H1 (cell line): ENCODE measurements at regions not wholly inside any gene's neighbourhood (a gene's known extent, or its start where the extent isn't known, plus 50 kb on each side); places are given as distances from the start of the nearest gene placed in this dataset.
"Not testable (repeated sequence)": the region's sequence is repeated elsewhere in the genome, so short reads cannot be mapped to it uniquely, and the experiment has no call there.

Experiments
- CTCF ChIA-PET: fragments of 300-600 bp; sonication (Branson Sonifier 250); formaldehyde crosslinking; loops from one replicate; lab custom pipeline; 2021; ENCODE audit not compliant: partially characterized antibody; lab: Charles Lee
- POLR2A ChIA-PET: fragments of 300-600 bp; sonication (Branson Sonifier 250); formaldehyde crosslinking; loops from one replicate; lab custom pipeline; 2021; ENCODE audit warnings: inconsistent platforms; ENCODE audit not compliant: partially characterized antibody; lab: Charles Lee
- DNase-seq, 2 experiments: peaks; one replicate each; pipeline versions ENCODE4 v3.0.0 to v3.0.0-alpha.2; 2010 to 2022; ENCODE audit warnings: low spot score in 2 of 2, low read depth in 1 of 2, mixed read lengths in 1 of 2
- FAIRE-seq: peaks from 2 replicates; lab custom pipeline; 2011; peaks lifted over from hg19 to GRCh38; lab: Jason Lieb, UNC
- H2AFZ ChIP-seq: 2 replicates; pipeline ENCODE4 v1.8.1; 2012; ENCODE audit warnings: low read length, inconsistent platforms
- H2AK5ac ChIP-seq: 2 replicates; pipeline ENCODE4 v1.6.1; 2013; ENCODE audit warnings: low read depth, low read length
- H2BK120ac ChIP-seq: replicated peaks from 2 replicates; pipeline ENCODE3; 2013; ENCODE audit warnings: low read depth, low read length, inconsistent platforms
- H2BK12ac ChIP-seq: 2 replicates; pipeline ENCODE4 v1.6.1; 2013; ENCODE audit warnings: low read depth, low read length
- H2BK15ac ChIP-seq: 2 replicates; pipeline ENCODE4 v1.6.1; 2013; ENCODE audit warnings: low read length
- H2BK20ac ChIP-seq: 2 replicates; pipeline ENCODE4 v1.6.1; 2013; ENCODE audit warnings: low read length
- H2BK5ac ChIP-seq: 2 replicates; pipeline ENCODE4 v1.6.1; 2013; ENCODE audit warnings: low read depth, low read length
- H3K14ac ChIP-seq: 2 replicates; pipeline ENCODE4 v1.6.1; 2013; ENCODE audit warnings: inconsistent platforms; ENCODE audit not compliant: insufficient read length
- H3K18ac ChIP-seq: 2 replicates; pipeline ENCODE4 v1.6.1; 2013; ENCODE audit warnings: low read length; ENCODE audit errors: extremely low read depth
- H3K23ac ChIP-seq: 2 replicates; pipeline ENCODE4 v1.6.1; 2013; ENCODE audit warnings: inconsistent platforms; ENCODE audit not compliant: insufficient read length
- H3K23me2 ChIP-seq: 2 replicates; pipeline ENCODE4 v1.6.1; 2013; ENCODE audit warnings: low read depth, low read length
- H3K27ac ChIP-seq: 2 replicates; pipeline ENCODE4 v1.6.1; 2011; ENCODE audit warnings: low read depth, low read length, inconsistent platforms
- H3K27me3 ChIP-seq, 4 experiments: replicated peaks in 1 of 4; 1 replicate in 1 of 4; 2 replicates in 3 of 4; pipeline versions ENCODE4 v1.6.1 to v1.8.1; 2011 to 2013; ENCODE audit warnings: low read length in 3 of 4, mild to moderate bottlenecking in 3 of 4, inconsistent platforms in 2 of 4, mixed read lengths in 2 of 4, moderate library complexity in 1 of 4; ENCODE audit not compliant: control insufficient read depth in 3 of 4, insufficient read depth in 3 of 4; ENCODE audit errors: extremely low read depth in 1 of 4
- H3K36me3 ChIP-seq, 4 experiments: 2 replicates each; pipeline versions ENCODE4 v1.6.1 to v1.8.1; 2011 to 2013; ENCODE audit warnings: mild to moderate bottlenecking in 4 of 4, low read length in 3 of 4, moderate library complexity in 2 of 4, control low read depth in 1 of 4, inconsistent platforms in 1 of 4; ENCODE audit not compliant: insufficient read depth in 4 of 4, control insufficient read depth in 2 of 4
- H3K4ac ChIP-seq: replicated peaks from 2 replicates; pipeline ENCODE3; 2013; ENCODE audit warnings: low read length, low read depth, mixed read lengths, inconsistent platforms; ENCODE audit not compliant: insufficient read length
- H3K4me1 ChIP-seq, 4 experiments: replicated peaks in 1 of 4; 1 replicate in 1 of 4; 2 replicates in 3 of 4; pipeline versions ENCODE4 v1.6.1 to v1.8.1; 2011 to 2013; ENCODE audit warnings: low read length in 3 of 4, inconsistent platforms in 2 of 4, mixed read lengths in 1 of 4; ENCODE audit not compliant: insufficient read depth in 4 of 4, control insufficient read depth in 3 of 4
- H3K4me2 ChIP-seq, 2 experiments: 2 replicates each; pipeline versions ENCODE4 v1.6.1 to v1.8.1; 2011 to 2013; ENCODE audit warnings: low read depth in 2 of 2, low read length in 2 of 2, control low read depth in 1 of 2, inconsistent platforms in 1 of 2, mild to moderate bottlenecking in 1 of 2; ENCODE audit not compliant: insufficient read depth in 1 of 2
- H3K4me3 ChIP-seq, 4 experiments: fragments of 200-600, 300-600 bp in 1 of 4; sonication (generic), shearing (Covaris generic), sonication (Bioruptor Twin) in 1 of 4; 2 replicates each; pipeline versions ENCODE4 v1.5.1 to v1.8.1; 2011 to 2016; ENCODE audit warnings: low read length in 4 of 4, low read depth in 3 of 4, control low read depth in 2 of 4, inconsistent platforms in 2 of 4, mild to moderate bottlenecking in 2 of 4, mixed read lengths in 1 of 4, moderate library complexity in 1 of 4; ENCODE audit not compliant: insufficient read depth in 2 of 4; ENCODE audit errors: extremely low read depth in 1 of 4
- H3K56ac ChIP-seq: replicated peaks from 2 replicates; pipeline ENCODE3; 2013; ENCODE audit warnings: low read depth, mild to moderate bottlenecking, mixed read lengths, low read length, inconsistent platforms; ENCODE audit not compliant: insufficient read length
- H3K79me1 ChIP-seq: 2 replicates; pipeline ENCODE4 v1.6.1; 2013; ENCODE audit warnings: low read depth, low read length, control low read depth
- H3K79me2 ChIP-seq, 2 experiments: 2 replicates each; pipeline versions ENCODE4 v1.6.1 to v1.8.1; 2012 to 2013; ENCODE audit warnings: low read length in 2 of 2, mild to moderate bottlenecking in 2 of 2, inconsistent platforms in 1 of 2; ENCODE audit not compliant: insufficient read depth in 2 of 2, control insufficient read depth in 1 of 2
- H3K9ac ChIP-seq, 4 experiments: replicated peaks in 1 of 4; 1 replicate in 1 of 4; 2 replicates in 3 of 4; pipeline versions ENCODE4 v1.6.1 to v1.8.1; 2011 to 2013; ENCODE audit warnings: low read depth in 3 of 4, low read length in 3 of 4, control low read depth in 2 of 4, mild to moderate bottlenecking in 2 of 4, moderate library complexity in 2 of 4, inconsistent platforms in 1 of 4; ENCODE audit errors: extremely low read depth in 1 of 4
- H3K9me3 ChIP-seq, 2 experiments: 2 replicates each; pipeline versions ENCODE4 v1.6.1 to v1.8.1; 2012 to 2013; ENCODE audit warnings: mild to moderate bottlenecking in 2 of 2, moderate library complexity in 2 of 2, control low read depth in 1 of 2, inconsistent platforms in 1 of 2, low read depth in 1 of 2, low read length in 1 of 2, mixed read lengths in 1 of 2; ENCODE audit not compliant: insufficient read depth in 2 of 2
- H4K20me1 ChIP-seq, 2 experiments: replicated peaks in 1 of 2; 2 replicates each; pipeline versions ENCODE3 to v1.8.1; 2011 to 2013; ENCODE audit warnings: inconsistent platforms in 2 of 2, low read length in 2 of 2, mild to moderate bottlenecking in 1 of 2; ENCODE audit not compliant: insufficient read depth in 2 of 2, control insufficient read depth in 1 of 2
- H4K5ac ChIP-seq: 2 replicates; pipeline ENCODE4 v1.6.1; 2013; ENCODE audit warnings: low read length, low read depth, mixed read lengths, inconsistent platforms; ENCODE audit not compliant: insufficient read length
- H4K8ac ChIP-seq: 2 replicates; pipeline ENCODE4 v1.8.0; 2013; ENCODE audit warnings: mild to moderate bottlenecking, moderate library complexity, low read length, inconsistent platforms; ENCODE audit not compliant: insufficient read depth; ENCODE audit errors: extremely low read depth
- H4K91ac ChIP-seq: replicated peaks from 2 replicates; pipeline ENCODE3; 2013; ENCODE audit warnings: low read length, mixed read lengths, inconsistent platforms; ENCODE audit not compliant: insufficient read length
- WGBS, 2 experiments: shearing (Covaris generic) in 1 of 2; methylation state at CpG; one replicate each; pipeline versions ENCODE4 v1.1.6 to v1.1.7; 2013 to 2015; ENCODE audit warnings: low lambda C conversion rate in 2 of 2, mixed read lengths in 2 of 2, inconsistent platforms in 1 of 2, low coverage in 1 of 2, missing lambda C conversion rate in 1 of 2; ENCODE audit not compliant: insufficient replicate concordance in 2 of 2, insufficient coverage in 1 of 2, insufficient read length in 1 of 2; ENCODE audit errors: extremely low coverage in 1 of 2, missing lambda C conversion rate in 1 of 2; 5-methylcytosine and 5-hydroxymethylcytosine counted together

DNA sequence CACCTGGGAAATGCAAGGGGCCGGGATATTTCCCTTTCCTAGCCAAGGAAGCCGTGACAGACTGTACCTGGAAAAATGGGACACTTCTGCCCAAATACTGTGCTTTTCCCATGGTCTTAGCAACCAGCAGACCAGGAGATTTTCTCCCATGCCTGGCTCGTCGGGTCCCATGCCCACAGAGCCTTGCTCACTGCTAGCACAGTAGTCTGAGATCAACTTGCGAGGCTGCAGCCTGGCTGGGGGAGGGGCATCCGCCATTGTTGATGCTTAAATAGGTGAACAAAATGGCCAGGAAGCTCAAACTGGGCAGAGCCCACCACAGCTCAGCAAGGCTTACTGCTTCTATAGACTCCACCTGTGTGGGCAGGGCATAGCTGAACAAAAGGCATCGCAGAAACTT is 165.8 kb upstream of the ELAVL2 start:
- H4K8ac ChIP-seq, H3K79me1 ChIP-seq, H2BK15ac ChIP-seq, H4K91ac ChIP-seq, FAIRE-seq, POLR2A ChIA-PET, H3K4me1 ChIP-seq, H3K4me3 ChIP-seq, H3K79me2 ChIP-seq, H2BK20ac ChIP-seq, H3K4me2 ChIP-seq, H3K4ac ChIP-seq, H3K23ac ChIP-seq, H2AFZ ChIP-seq, H3K36me3 ChIP-seq, DNase-seq, H2BK5ac ChIP-seq, H3K27ac ChIP-seq, CTCF ChIA-PET, H3K23me2 ChIP-seq, H2BK12ac ChIP-seq, H4K20me1 ChIP-seq, H3K9me3 ChIP-seq, H2AK5ac ChIP-seq, H4K5ac ChIP-seq, H3K27me3 ChIP-seq, H3K14ac ChIP-seq, H3K18ac ChIP-seq, H2BK120ac ChIP-seq, H3K56ac ChIP-seq, H3K9ac ChIP-seq: not testable (repeated sequence)
- 97% methylated on average over 7 of the region's 7 CpGs; no CpG with 5 or more reads in 1 of the 2 experiments for WGBS, 2 experiments
